DMS114 treated with DMSO at 0.1 percent for 48 hours (cell line): ENCODE measurements at regions not wholly inside any gene's neighbourhood (a gene's known extent, or its start where the extent isn't known, plus 50 kb on each side); places are given as distances from the start of the nearest gene placed in this dataset.

Experiments used
- DNase-seq: peaks from one replicate; lab custom pipeline; 2025; ENCODE audit not compliant: unreplicated experiment; lab: John Stamatoyannopoulos, UW

DNA sequence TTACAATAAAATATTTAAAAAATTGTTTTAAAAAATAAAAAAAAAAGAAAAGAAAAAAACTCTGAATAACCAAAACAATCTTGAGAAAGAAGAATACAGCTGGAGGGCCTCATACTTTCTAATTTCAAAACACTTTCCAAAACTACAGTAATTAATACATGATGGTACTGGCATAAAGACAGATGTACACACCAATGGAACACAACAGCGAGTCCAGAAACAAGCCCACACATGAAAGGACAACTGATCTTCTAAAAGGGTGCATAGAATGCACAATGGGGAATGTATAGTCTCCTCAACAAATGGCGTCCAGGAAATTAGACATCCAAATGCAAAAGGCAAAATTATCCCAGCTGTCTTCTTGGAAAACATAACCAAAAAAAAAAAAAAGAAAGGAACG, 99.6 kb downstream of the LURAP1L start:
- DNase-seq = no peak

GRCh38 chr9:12875191-12875590, 100.4 kb downstream of the LURAP1L start:
- DNase-seq = no peak

DNA sequence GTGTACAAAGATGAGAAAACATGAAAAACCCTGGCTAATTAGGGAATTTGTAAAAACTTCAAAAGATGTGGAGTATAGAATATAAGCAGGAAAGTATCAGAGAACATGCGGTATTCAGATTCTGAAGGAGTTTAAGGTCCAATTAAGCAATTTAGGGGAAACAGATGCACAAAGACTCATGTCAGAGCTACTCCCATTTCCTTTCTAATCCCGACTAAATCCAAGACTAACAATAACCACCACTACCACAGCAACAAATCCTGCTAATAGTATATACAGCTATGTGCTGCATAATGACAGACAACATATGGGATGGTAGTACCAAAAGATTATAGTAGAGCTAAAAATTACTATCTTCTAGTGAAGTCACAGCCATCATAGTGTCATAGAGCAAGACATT, 102.1 kb downstream of the LURAP1L start:
- DNase-seq = no peak

DNA sequence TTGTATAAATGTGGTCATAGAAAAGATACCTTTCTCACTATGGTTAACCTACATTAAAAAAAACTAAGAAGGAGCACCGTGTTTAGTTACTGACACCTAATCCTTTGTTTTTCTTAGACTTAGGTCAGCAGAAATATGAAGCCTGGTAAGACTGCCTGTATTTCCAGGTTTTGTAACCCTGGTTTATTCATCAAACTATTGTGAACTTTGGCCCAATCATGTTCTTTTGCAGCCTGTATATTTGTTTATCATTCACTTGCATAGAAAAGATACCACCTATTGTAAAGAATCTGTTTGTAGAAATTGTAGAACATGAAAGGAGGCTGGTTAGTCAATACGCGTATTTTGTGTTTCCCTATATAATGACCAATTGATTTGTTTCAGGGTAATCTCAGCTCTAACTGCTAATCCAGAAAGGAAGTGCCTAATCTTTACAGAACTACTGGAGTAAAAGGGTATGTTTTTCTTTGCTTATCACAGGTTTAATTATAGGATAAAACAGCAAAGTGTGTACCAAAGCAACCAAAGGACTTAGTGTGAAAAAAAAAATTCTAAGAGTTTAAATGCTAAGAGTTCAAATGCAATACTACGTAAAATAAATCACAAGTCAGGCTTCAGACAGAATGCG, 103.6 kb downstream of the LURAP1L start:
- DNase-seq = no peak

GRCh38 chr9:12879961-12880360, 105.1 kb downstream of the LURAP1L start:
- DNase-seq = no peak

GRCh38 chr9:12880406-12881015, 105.7 kb downstream of the LURAP1L start:
- no peak for DNase-seq

DNA sequence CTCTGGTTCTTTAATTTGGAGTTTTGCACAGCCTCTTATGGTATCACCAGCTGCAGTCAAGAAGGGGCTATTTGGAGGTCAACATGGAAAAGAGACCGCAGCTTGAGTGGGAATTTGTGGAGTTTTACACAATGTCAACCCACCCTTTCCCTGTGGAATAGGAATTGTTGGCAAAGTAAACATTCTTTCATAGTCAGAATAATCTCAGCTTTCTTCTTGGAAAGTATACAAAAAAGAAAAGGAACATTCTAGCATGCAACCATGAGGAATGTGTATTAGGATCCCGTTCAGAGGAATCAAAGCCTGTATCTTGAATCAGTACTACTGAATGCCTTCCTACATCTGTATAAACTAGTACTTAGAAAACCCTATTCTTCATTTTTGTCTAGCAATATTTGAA, 107.6 kb downstream of the LURAP1L start:
- DNase-seq = no peak

- no peak for DNase-seq
Measured at GRCh38 chr9:12884736-12885395, 110.0 kb downstream of the LURAP1L start.

DNA sequence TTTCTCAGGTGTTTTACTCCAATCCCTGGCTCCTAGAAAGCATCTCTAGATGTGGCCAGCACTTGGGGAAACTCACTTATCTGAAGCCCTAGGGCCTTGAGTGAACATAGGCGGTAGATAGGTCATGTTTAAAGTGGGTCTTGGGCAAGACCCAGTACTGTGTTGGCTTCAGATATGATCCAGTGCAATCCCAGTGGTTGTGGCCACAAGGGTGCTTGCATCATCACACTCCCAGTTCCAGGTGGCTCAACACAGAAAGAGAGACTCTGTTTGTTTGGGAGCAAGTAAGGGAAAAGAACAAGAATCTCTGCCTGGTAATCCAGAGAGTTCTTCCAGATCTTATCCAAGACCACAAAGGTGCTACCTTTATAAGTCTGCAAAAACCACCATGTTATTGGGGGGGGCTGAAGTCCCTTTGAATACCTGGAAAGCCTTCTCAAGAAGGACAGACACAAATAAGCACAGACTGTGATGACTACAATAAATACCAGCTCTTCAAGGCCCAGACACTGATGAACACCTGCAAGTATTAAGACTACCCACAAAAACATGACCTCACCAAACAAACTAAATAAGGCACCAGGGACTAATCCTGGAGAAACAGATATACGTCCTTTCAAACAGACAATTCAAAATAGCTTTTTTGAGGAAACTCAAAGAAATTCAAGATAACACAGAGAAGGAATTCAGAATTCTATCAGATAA, 114.7 kb downstream of the LURAP1L start:
- DNase-seq = no peak

- DNase-seq = no peak
Measured at GRCh38 chr9:12891588-12891987, 116.8 kb downstream of the LURAP1L start.

GRCh38 chr9:12903316-12903715, 128.5 kb downstream of the LURAP1L start:
- DNase-seq = no peak

- DNase-seq = no peak
Measured at GRCh38 chr9:12904261-12905000, 129.6 kb downstream of the LURAP1L start.

DNA sequence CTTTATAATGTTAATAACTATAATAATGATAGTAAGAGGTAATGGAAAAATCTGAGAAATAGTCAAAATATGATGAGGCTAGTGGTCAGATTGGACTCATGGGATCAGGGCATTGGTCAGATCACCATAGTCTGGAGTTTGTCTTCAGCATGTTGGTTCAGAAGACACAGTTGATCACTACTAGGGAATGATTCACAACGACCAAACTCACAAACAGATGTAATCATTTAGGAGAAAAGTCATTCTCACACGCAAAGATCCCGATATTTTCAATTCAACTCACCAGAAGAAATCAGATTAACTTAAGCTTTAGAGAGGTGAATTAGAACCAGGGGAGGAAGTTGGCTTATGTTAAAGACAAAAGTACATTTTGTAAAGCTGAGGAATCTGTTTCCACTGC, 131.8 kb downstream of the LURAP1L start:
- no peak for DNase-seq

DNA sequence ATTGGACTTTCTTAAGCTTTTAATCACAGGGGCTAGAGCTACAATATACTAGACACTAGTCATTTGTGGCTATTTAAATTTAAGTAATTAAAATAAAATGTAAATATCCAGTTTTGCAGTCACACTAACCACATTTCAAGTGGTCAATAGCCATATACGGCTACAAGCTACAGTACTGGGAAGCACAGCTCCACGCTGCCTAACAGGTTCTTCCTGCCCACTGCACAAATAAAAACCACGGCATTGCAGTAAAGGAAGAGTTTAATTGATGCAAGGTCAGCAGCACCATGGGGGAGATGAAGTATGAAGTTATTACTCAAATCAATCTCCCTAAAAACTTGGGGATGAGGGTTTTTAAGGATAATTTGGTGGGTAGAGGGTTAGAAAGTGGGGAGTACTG, 134.1 kb downstream of the LURAP1L start:
- DNase-seq = no peak

- DNase-seq = no peak
Measured at GRCh38 chr9:12915366-12915954, 140.6 kb downstream of the LURAP1L start.

DNA sequence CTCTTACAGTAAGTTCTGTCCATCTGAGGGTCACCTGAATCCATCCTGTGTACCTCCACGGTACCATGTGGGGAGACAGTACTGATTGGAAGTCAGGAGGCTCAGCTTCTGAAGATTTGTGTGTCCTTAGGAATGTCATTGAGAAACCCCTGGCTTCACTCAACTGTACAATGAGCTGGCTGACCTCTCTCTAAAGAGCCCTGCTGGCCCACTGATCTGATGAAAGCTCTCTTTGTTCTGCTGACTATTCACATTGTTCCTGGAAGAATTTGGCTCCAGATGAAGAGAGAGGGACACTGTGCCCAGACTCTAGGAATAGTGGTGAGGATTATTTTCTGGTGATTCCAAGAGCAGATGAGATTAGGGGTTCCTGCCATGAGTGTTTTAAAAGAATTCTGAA, 141.2 kb downstream of the LURAP1L start:
- DNase-seq = no peak

DNA sequence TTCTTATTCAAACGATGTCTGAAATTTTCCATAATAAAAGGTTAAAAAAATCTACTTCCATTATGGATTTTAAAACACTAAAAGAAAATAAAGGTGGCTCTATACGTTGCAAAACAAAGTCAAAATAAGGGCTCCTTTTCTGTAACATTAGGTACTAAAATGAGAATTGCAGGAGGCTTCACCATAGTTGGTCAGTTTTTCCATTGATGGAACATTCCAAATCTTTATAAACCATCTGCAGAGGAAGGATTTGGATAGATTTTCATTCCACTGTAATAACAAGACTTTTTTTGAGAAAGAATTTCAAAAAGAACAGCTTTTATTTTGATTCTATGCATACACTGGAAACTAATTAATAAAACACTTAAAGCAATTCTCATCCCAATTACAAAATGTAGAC, 145.6 kb downstream of the LURAP1L start:
- no peak for DNase-seq

GRCh38 chr9:12921621-12922020, 146.8 kb downstream of the LURAP1L start:
- no peak for DNase-seq

- no peak for DNase-seq
Measured at GRCh38 chr9:12922224-12922866, 147.5 kb downstream of the LURAP1L start.

DNA sequence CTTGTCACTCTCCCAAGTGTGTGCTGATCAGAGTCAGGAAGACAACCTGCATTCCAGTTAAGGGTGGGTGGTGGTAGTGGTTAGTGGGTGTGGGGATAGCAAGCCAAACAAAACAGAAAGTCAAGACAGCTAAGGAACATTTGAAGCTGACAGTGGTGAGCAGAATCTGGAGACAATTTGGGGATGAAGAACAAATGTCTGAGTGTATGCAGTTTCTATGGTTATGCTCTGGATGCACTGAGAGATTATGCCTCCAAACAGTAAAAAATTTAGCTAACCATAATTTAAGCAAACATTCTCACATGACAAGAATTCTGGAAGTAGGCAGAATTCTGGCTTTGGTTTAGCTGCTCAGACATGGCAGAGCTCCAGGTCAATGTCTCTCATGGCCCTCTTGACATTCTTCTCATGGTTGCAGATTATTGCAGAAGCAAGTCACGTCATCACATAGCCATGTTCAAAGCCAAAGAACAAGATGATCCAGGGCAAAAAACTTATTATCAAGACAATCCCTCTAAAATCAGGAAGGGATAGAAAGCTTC, 148.7 kb downstream of the LURAP1L start:
- DNase-seq = no peak
